Kidney epithelial cell (primary cell): ENCODE measurements at regions not wholly inside any gene's neighbourhood (a gene's known extent, or its start where the extent isn't known, plus 50 kb on each side); places are given as distances from the start of the nearest gene placed in this dataset.

Source experiments
- DNase-seq: peaks from one replicate; pipeline ENCODE4 v3.0.0-alpha.2; 2010; ENCODE audit warnings: low read depth
- H3K27me3 ChIP-seq: 2 replicates; pipeline ENCODE4 v1.6.0; 2011; ENCODE audit warnings: low read length; ENCODE audit not compliant: control insufficient read depth, insufficient read depth
- H3K36me3 ChIP-seq: 2 replicates; pipeline ENCODE4 v1.5.1; 2011; ENCODE audit warnings: low read length; ENCODE audit not compliant: control insufficient read depth, insufficient read depth
- H3K4me3 ChIP-seq: 2 replicates; pipeline ENCODE4 v1.5.1; 2011; ENCODE audit warnings: low read depth, mild to moderate bottlenecking, control low read depth, low read length
- TF ChIP-seq, protein P1 (sequence below): IDR thresholded peaks from 2 replicates; pipeline ENCODE4 v1.5.1; 2011; ENCODE audit warnings: mild to moderate bottlenecking, moderate library complexity, low read length, control low read depth, inconsistent platforms; ENCODE audit not compliant: insufficient read depth, poor library complexity, severe bottlenecking

DNA sequence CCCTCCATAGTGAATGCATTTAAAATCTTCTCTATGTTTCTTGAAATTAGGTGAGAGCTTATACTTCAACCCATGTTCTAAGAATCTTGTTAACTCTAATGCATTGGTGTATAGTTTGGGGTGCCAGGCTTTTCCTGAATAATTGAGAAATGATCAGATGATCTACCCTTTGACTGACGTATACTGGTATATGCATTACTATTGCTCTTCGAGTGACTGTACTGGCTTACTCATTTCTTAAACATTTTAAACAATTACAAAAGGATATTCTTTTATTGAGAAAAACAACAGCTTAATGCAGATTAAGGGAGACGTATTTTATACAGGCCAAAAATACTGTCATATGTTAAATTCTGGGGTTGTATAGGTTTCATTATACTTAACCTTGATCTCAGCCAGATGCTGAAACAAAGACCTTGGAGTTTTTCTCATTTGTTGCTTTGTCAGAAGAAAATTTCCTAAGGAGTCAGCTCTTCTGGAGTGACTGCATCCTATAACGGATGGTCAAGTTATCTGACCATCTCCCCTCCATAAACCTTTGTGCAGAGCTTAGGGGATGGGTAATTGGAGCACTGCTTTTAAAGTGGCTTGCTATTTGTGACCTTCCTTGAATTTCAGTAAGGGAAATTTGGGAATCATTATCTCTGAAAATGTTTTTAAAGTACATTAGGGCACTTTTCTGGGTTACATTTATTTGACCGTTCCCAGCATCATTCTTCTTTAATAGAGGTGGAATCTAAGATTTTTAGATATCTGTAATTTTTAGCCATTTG lies 507.6 kb downstream of the PCNX1 start:
- H3K36me3 ChIP-seq, result no peaks in the 10 kb centered on the region
- no peaks in the 10 kb centered on the region for H3K27me3 ChIP-seq
- no peak for DNase-seq
- H3K4me3 ChIP-seq, result no peak overlapping the region
- TF ChIP-seq, protein P1, sequence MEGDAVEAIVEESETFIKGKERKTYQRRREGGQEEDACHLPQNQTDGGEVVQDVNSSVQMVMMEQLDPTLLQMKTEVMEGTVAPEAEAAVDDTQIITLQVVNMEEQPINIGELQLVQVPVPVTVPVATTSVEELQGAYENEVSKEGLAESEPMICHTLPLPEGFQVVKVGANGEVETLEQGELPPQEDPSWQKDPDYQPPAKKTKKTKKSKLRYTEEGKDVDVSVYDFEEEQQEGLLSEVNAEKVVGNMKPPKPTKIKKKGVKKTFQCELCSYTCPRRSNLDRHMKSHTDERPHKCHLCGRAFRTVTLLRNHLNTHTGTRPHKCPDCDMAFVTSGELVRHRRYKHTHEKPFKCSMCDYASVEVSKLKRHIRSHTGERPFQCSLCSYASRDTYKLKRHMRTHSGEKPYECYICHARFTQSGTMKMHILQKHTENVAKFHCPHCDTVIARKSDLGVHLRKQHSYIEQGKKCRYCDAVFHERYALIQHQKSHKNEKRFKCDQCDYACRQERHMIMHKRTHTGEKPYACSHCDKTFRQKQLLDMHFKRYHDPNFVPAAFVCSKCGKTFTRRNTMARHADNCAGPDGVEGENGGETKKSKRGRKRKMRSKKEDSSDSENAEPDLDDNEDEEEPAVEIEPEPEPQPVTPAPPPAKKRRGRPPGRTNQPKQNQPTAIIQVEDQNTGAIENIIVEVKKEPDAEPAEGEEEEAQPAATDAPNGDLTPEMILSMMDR, result no peak

DNA sequence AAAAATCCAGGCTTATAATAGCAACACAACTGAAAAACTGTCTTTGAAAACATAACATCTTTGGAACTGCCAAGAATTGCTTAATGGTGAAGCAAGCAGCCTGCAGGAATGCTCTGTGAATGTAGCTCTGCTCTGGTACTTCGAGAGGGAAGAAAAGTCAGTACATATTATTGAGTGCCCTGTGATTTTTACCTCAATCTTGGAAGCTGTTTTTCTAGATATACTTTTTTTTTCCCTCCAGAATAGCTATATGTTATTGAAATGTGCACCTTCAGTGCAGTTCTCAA lies 508.1 kb downstream of the PCNX1 start:
- Histone ChIP-seq H3K36me3 (no peaks in the 10 kb centered on the region), H3K4me3 (no peak overlapping the region), H3K27me3 (no peaks in the 10 kb centered on the region)
- no peak for DNase-seq
- TF ChIP-seq, protein P1, result no peak

DNA sequence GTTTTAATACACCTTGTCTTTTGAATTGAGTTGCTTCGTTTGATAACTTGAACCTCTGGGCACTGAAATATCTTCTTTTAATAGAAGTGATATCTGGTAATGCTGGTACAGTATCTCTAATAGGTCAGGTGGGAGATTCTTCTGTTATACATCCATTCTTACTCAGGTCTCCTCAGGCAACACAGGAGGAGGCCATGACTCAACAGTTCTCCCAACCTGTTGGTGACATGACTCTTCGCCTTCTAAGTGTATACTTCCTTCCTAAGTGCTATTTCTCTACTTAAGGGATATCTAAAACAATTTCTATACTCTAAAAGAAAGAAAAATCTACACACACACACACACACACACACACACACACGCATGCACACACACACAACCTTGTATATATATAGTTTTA lies 509.1 kb downstream of the PCNX1 start:
- H3K27me3 ChIP-seq, result no peaks in the 10 kb centered on the region
- no peaks in the 10 kb centered on the region for H3K36me3 ChIP-seq
- DNase-seq, result no peak
- TF ChIP-seq, protein P1, result no peak
- H3K4me3 ChIP-seq, result no peak overlapping the region

DNA sequence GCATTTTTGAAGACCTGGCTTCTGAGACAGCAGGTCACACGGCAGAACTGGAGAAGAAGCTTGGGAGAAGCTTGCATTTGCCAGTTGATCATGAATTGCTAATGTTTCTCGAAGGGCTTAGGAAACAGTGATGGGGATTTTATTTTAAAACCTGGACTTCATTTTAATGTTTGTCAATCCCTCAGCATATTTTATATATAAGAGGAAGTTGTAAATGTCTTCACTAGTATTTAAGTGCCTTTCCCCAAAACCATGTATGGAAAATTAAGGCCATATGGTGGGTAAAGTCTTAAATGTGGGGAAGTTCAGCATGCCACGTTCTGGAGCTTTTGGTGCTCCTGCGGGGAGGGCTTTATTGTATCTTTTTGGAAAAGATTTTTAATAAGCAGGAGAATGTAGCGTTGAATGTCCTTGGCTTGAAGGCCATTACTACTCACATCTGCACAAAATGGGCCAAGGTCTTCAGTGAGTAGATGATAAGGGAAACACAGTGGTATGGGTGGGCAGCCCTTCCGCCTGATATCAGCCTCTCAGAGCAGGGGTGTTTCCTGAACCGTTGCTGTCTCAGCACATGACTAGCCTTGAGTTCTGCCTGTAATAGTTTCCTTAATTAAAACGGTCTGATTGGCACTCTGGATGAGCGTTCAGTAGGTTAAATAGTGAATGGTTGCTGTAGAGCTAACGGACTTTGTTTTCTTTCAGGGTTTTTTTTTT lies 511.4 kb downstream of the PCNX1 start:
- DNase-seq, result no peak
- Histone ChIP-seq H3K27me3 (no peaks in the 10 kb centered on the region), H3K4me3 (no peak overlapping the region), H3K36me3 (no peaks in the 10 kb centered on the region)
- TF ChIP-seq, protein P1, result no peak

DNA sequence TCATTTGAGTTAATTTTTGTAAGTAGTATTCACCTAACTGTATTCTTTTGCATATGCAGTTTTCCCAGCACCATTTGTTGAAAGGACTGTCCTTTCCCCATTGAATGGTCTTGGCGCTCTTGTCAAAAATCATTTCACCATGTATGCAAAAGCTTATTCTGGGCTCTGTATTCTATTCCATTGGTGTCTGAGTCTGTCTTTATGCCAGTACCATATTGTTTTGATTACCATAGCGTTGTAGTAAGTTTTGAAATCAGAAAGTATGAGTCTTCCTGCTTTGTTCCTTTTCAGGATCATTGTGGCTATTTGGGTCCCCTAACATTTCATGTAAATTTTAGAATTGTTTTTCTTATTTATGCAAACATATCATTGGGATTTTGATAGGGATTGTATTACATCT lies 508.7 kb upstream of the RGS6 start:
- H3K36me3 ChIP-seq, result no peaks in the 10 kb centered on the region
- TF ChIP-seq, protein P1, result no peak
- no peaks in the 10 kb centered on the region for H3K27me3 ChIP-seq
- DNase-seq, result no peak
- H3K4me3 ChIP-seq, result no peak overlapping the region
